ENCODE measurements at regions not wholly inside any gene's neighbourhood (a gene's known extent, or its start where the extent isn't known, plus 50 kb on each side); places are given as distances from the start of the nearest gene placed in this dataset.

DNA sequence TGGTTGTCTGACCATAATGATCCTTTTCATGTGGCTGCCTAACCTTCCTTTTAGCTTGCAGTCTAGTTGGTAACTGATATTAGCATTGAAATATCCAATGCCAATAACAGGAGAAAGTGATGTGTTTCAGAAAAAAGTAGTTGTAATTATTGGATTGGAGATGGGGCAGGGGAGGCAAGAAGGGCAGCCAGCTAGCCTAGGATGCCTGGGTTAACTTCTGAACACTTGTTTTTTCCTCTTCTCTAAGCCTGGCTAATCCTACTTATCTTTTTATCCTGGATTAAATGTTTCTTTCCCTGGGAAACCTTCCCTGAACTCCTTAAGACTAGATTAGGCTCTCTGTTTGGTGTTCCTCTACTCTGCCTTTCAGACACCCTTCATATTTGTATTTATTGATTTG, 380.2 kb downstream of the TMEM135 start:
- H3K36me3 ChIP-seq (replicated peaks) = no peaks in the 10 kb centered on the region
- in situ Hi-C loops (cut with HindIII; ENCODE audit: low pct_ligation_motif_present, low sequenced_read_pairs) = no loop called here
- no peak for DNase-seq
- no peak for TF ChIP-seq CTCF (IDR thresholded peaks at IDR 0.05; ENCODE audit: low read depth, low read length, missing control alignments)
- no peak overlapping the region for H3K4me3 ChIP-seq (ENCODE audit: low read depth, low read length)
- H3K27me3 ChIP-seq (replicated peaks) = no peaks in the 10 kb centered on the region
- H3K27ac ChIP-seq = no peak overlapping the region

- in situ Hi-C loops (cut with HindIII; ENCODE audit: low pct_ligation_motif_present, low sequenced_read_pairs) = no loop called here
- Histone ChIP-seq H3K36me3 (replicated peaks) (no peaks in the 10 kb centered on the region), H3K4me3 (ENCODE audit: low read depth, low read length) (no peak overlapping the region), H3K27me3 (replicated peaks) (no peaks in the 10 kb centered on the region), H3K27ac (no peak overlapping the region)
- no peak for DNase-seq
- TF ChIP-seq CTCF (IDR thresholded peaks at IDR 0.05; ENCODE audit: low read depth, low read length, missing control alignments) = no peak
These were observed 368.1 kb downstream of the TMEM135 start for GRCh38 chr11:87405843-87406242.

GRCh38 chr11:87405356-87405755, 367.6 kb downstream of the TMEM135 start:
- Histone ChIP-seq H3K27ac (no peak overlapping the region), H3K27me3 (replicated peaks) (no peaks in the 10 kb centered on the region), H3K36me3 (replicated peaks) (no peaks in the 10 kb centered on the region), H3K4me3 (ENCODE audit: low read depth, low read length) (no peak overlapping the region)
- no peak for DNase-seq
- in situ Hi-C loops (cut with HindIII; ENCODE audit: low pct_ligation_motif_present, low sequenced_read_pairs) = no loop called here
- TF ChIP-seq CTCF (IDR thresholded peaks at IDR 0.05; ENCODE audit: low read depth, low read length, missing control alignments) = no peak

DNA sequence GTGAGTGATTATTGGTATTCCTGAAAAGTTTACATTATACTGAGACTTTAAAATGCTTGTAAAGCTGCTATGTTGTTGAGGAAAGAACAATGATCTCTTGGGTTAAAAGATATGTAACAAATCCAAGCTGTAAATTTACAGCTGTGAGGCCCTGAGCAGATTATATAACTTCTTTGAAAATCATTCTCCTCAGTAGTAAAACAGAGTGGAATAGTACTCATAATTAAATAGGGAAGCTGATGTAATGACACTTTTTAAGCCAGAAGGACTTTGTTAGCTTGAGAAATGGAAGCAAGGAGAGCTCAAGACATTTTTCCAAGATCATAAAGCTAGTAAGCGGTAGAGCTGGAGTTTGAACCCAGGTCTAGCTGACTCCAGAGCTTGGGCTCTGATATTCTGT, 363.9 kb downstream of the TMEM135 start:
- Histone ChIP-seq H3K4me3 (ENCODE audit: low read depth, low read length) (no peak overlapping the region), H3K27me3 (replicated peaks) (no peaks in the 10 kb centered on the region), H3K27ac (no peak overlapping the region), H3K36me3 (replicated peaks) (no peaks in the 10 kb centered on the region)
- DNase-seq = no peak
- TF ChIP-seq CTCF (IDR thresholded peaks at IDR 0.05; ENCODE audit: low read depth, low read length, missing control alignments) = no peak
- in situ Hi-C loops (cut with HindIII; ENCODE audit: low pct_ligation_motif_present, low sequenced_read_pairs) = no loop called here

- Histone ChIP-seq H3K27ac (no peak overlapping the region), H3K27me3 (replicated peaks) (no peaks in the 10 kb centered on the region), H3K36me3 (replicated peaks) (no peaks in the 10 kb centered on the region), H3K4me3 (ENCODE audit: low read depth, low read length) (no peak overlapping the region)
- no peak for DNase-seq
- in situ Hi-C loops (cut with HindIII; ENCODE audit: low pct_ligation_motif_present, low sequenced_read_pairs) = no loop called here
- TF ChIP-seq CTCF (IDR thresholded peaks at IDR 0.05; ENCODE audit: low read depth, low read length, missing control alignments) = no peak
These were observed 361.6 kb downstream of the TMEM135 start for GRCh38 chr11:87399341-87399740.

DNA sequence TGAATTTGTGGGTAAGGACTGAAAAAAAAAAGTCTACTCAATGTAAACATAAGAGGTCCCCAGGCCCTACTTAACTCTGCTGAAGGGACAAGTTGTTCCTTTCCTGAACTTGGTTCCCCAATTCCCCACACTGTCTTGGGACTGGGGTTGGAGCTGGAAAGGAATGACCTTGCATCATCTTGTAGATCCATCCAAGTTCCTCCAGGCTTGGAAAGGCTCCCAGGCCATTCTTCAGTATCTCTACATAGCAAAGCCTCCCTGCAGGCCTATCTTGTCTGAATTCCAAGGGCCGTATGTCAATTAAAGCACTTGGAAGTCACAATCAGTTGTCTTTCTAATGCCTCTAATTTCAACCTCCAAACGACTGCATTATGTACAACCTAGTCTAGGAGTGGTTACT, 361.2 kb downstream of the TMEM135 start:
- TF ChIP-seq CTCF (IDR thresholded peaks at IDR 0.05; ENCODE audit: low read depth, low read length, missing control alignments) = no peak
- no peak overlapping the region for H3K27ac ChIP-seq
- in situ Hi-C loops (cut with HindIII; ENCODE audit: low pct_ligation_motif_present, low sequenced_read_pairs) = no loop called here
- no peak for DNase-seq
- no peaks in the 10 kb centered on the region for H3K36me3 ChIP-seq (replicated peaks)
- no peaks in the 10 kb centered on the region for H3K27me3 ChIP-seq (replicated peaks)
- H3K4me3 ChIP-seq (ENCODE audit: low read depth, low read length) = no peak overlapping the region
